ENCODE measurements at regions not wholly inside any gene's neighbourhood (a gene's known extent, or its start where the extent isn't known, plus 50 kb on each side); places are given as distances from the start of the nearest gene placed in this dataset.

DNA sequence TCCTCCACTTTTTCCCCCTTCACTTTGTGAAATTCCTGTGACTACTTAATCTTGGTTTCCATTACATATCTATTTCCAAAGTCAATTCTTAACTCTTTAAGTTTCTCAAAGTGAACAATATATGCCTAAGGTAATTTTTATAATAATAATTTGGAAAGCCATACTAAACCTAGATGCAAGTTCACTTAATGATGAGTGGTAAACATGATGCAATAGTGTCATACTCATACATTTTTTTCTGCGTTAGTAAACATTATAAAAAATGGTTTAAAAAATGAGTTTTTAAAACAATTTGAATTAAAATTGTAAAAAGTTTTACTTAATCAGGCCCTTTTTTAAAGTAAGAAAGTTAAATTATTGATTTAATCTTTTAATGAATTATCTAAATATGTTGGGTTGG is 659.4 kb upstream of the FZD8 start:
- no peak for TF ChIP-seq TAF1 (IDR thresholded peaks at IDR 0.05; ENCODE audit: low read depth)
- TF ChIP-seq YY1 (IDR thresholded peaks at IDR 0.05; ENCODE audit: low read depth): no peak
- no peak for TF ChIP-seq EP300 (IDR thresholded peaks at IDR 0.05; ENCODE audit: borderline replicate concordance)
- TF ChIP-seq, protein P1, sequence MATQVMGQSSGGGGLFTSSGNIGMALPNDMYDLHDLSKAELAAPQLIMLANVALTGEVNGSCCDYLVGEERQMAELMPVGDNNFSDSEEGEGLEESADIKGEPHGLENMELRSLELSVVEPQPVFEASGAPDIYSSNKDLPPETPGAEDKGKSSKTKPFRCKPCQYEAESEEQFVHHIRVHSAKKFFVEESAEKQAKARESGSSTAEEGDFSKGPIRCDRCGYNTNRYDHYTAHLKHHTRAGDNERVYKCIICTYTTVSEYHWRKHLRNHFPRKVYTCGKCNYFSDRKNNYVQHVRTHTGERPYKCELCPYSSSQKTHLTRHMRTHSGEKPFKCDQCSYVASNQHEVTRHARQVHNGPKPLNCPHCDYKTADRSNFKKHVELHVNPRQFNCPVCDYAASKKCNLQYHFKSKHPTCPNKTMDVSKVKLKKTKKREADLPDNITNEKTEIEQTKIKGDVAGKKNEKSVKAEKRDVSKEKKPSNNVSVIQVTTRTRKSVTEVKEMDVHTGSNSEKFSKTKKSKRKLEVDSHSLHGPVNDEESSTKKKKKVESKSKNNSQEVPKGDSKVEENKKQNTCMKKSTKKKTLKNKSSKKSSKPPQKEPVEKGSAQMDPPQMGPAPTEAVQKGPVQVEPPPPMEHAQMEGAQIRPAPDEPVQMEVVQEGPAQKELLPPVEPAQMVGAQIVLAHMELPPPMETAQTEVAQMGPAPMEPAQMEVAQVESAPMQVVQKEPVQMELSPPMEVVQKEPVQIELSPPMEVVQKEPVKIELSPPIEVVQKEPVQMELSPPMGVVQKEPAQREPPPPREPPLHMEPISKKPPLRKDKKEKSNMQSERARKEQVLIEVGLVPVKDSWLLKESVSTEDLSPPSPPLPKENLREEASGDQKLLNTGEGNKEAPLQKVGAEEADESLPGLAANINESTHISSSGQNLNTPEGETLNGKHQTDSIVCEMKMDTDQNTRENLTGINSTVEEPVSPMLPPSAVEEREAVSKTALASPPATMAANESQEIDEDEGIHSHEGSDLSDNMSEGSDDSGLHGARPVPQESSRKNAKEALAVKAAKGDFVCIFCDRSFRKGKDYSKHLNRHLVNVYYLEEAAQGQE (IDR thresholded peaks at IDR 0.05; ENCODE audit: low read depth): no peak
- TF ChIP-seq ZBTB7A (IDR thresholded peaks at IDR 0.05; ENCODE audit: low read depth): no peak
- no peak for TF ChIP-seq TEAD4 (IDR thresholded peaks at IDR 0.05)
- TF ChIP-seq, protein P2, sequence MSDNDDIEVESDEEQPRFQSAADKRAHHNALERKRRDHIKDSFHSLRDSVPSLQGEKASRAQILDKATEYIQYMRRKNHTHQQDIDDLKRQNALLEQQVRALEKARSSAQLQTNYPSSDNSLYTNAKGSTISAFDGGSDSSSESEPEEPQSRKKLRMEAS (IDR thresholded peaks at IDR 0.05): no peak
- TF ChIP-seq RAD21 (IDR thresholded peaks at IDR 0.05; ENCODE audit: low read depth): no peak
- TF ChIP-seq, protein P3, sequence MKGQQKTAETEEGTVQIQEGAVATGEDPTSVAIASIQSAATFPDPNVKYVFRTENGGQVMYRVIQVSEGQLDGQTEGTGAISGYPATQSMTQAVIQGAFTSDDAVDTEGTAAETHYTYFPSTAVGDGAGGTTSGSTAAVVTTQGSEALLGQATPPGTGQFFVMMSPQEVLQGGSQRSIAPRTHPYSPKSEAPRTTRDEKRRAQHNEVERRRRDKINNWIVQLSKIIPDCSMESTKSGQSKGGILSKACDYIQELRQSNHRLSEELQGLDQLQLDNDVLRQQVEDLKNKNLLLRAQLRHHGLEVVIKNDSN (IDR thresholded peaks at IDR 0.05): no peak
- no peak for TF ChIP-seq EGR1 (IDR thresholded peaks at IDR 0.05)
- no peak for TF ChIP-seq CEBPB (IDR thresholded peaks at IDR 0.05)
- TF ChIP-seq NFIC (IDR thresholded peaks at IDR 0.05): no peak
- no peak for TF ChIP-seq TCF12 (IDR thresholded peaks at IDR 0.05; ENCODE audit: low read depth)
- TF ChIP-seq CREB1 (IDR thresholded peaks at IDR 0.05; ENCODE audit: low read depth): no peak
